ENCODE measurements at regions not wholly inside any gene's neighbourhood (a gene's known extent, or its start where the extent isn't known, plus 50 kb on each side); places are given as distances from the start of the nearest gene placed in this dataset.

DNA sequence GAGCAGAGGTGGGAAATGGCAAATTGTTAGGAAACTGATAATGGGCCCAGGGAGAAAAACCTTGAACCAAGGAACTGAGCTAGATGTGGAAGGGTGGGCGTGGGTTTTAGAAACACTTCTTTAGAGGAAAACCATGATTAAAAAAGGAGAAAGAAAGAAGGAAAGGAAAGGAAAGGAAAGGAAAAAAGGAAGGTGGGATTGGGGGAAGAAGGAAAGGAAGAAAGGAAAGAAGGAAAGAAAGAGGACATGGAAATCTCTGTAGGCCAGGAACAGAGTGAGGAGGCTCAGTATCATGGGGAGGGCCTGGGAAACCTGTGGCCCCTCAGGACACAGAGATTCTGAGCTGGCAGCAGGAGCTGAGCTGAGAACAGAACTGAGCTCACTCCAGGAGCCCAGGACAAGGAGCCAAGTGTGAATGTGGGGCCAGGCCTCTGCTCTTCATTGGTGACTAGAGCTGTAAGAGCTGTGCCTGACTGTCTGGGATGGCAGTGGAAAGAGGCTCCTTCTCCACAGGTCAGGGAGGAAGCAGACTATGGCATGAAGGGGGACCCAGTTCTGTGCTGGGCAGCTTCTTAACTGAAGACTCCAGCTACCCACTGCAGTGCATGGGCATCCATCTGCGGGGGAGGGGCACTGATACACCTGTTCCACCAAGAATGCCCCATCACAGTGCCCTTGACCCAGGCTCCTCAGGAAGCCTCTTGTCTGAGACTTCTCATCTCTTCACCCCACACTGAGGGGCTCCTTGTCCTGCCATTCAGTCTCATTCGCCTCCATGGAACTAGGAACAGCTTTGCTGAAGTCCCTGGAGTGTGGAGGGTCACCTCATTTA lies 116.1 kb upstream of the BACH2 start:
- intact Hi-C loops (cut with micrococcal nuclease): no loop called here
- peak overlapping the region; percentile 96 for H3K27ac Mint-ChIP-seq
- no peak overlapping the region for H3K4me3 Mint-ChIP-seq (ENCODE audit: low read depth)
- no peak for DNase-seq (ENCODE audit: low spot score)
- H3K36me3 Mint-ChIP-seq (ENCODE audit: low read depth): peaks cover 17% of the 10 kb centered on the region
- no peaks in the 10 kb centered on the region for H3K27me3 Mint-ChIP-seq (ENCODE audit: low read depth)
- H3K9me3 Mint-ChIP-seq: no peaks in the 10 kb centered on the region
- H3K4me1 Mint-ChIP-seq (ENCODE audit: low read depth): peaks cover 78% of the 10 kb centered on the region

DNA sequence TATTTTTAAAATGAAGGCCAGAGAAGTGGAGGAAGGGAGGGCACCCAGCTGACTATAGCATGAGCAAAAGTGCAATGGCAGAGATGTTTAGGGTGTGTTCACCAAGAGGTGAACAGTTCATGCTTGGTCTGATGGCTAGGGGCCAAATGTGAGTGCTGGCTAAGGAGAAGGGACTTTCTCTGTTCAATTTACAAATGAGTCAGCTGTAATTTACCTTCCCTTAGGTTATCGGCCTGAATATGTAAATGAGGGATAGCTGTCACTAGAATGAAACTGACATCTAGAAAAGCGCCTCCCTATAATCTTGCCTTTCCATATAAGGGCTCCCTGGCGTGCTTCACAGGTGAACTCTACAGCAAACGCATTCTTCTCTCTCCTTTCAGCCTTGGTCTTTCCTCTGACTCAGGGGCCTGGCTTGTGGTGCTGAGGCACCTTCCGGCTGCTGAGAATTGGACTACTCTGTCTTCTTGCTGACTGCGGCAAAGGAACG lies 114.7 kb upstream of the BACH2 start:
- Mint-ChIP-seq H3K27ac (peak overlapping the region; percentile 81), H3K4me1 (ENCODE audit: low read depth) (peaks cover 81% of the 10 kb centered on the region), H3K27me3 (ENCODE audit: low read depth) (no peaks in the 10 kb centered on the region), H3K36me3 (ENCODE audit: low read depth) (peaks cover 15% of the 10 kb centered on the region), H3K4me3 (ENCODE audit: low read depth) (no peak overlapping the region), H3K9me3 (no peaks in the 10 kb centered on the region)
- DNase-seq (ENCODE audit: low spot score): peak; percentile 62
- intact Hi-C loops (cut with micrococcal nuclease): loop anchor here (1.0 kb wide), 6 partner anchors 13 to 127 kb away; no protein-coding TSS in a partner anchor

DNA sequence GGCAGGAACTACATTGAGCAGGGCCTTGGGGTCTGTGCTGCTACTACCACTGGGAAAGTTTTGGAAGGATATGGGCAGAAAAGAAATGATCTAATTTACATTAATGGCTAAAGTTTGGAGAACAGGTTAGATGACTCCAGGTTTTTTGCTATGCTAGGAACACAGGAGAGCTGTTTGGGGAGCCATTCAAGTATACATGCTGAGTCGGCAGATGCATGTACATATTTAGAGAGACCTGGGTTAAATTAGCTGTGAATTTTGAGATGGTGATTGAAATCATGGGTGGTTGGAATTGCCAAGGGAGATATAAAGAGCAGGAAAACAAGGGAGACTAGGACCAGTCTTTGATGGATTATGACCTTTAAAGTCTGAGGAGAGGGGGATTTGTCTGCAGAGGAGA lies 113.1 kb upstream of the BACH2 start:
- no peaks in the 10 kb centered on the region for H3K27me3 Mint-ChIP-seq (ENCODE audit: low read depth)
- peaks cover 80% of the 10 kb centered on the region for H3K4me1 Mint-ChIP-seq (ENCODE audit: low read depth)
- H3K36me3 Mint-ChIP-seq (ENCODE audit: low read depth): peaks cover 12% of the 10 kb centered on the region
- H3K9me3 Mint-ChIP-seq: no peaks in the 10 kb centered on the region
- DNase-seq (ENCODE audit: low spot score): no peak
- intact Hi-C loops (cut with micrococcal nuclease): no loop called here
- no peak overlapping the region for H3K4me3 Mint-ChIP-seq (ENCODE audit: low read depth)
- H3K27ac Mint-ChIP-seq: peak overlapping the region; percentile 41

DNA sequence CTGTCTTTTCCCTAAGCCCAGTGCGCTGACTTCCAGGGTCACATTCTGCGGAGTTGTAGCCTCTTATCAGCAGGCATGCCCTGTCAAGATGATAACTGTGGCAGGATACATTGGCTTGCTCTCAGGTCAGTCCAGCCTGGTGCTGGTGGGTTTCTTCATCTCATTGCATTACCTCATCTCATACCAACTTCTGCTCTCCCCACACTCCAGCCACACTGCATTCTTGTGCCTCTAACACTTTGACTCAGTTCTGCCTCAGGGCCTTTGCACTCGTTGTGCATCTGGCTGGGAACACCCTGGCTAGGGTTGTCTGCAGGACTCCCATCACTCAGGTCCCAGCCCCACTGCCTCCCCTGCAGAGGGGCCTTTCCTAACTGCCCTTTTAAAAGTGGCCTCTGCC lies 110.3 kb upstream of the BACH2 start:
- intact Hi-C loops (cut with micrococcal nuclease): no loop called here
- DNase-seq (ENCODE audit: low spot score): no peak
- Mint-ChIP-seq H3K4me1 (ENCODE audit: low read depth) (peaks cover 74% of the 10 kb centered on the region), H3K27me3 (ENCODE audit: low read depth) (no peaks in the 10 kb centered on the region), H3K4me3 (ENCODE audit: low read depth) (no peak overlapping the region), H3K36me3 (ENCODE audit: low read depth) (peaks cover 18% of the 10 kb centered on the region), H3K9me3 (no peaks in the 10 kb centered on the region), H3K27ac (peak overlapping the region; percentile 83)

DNA sequence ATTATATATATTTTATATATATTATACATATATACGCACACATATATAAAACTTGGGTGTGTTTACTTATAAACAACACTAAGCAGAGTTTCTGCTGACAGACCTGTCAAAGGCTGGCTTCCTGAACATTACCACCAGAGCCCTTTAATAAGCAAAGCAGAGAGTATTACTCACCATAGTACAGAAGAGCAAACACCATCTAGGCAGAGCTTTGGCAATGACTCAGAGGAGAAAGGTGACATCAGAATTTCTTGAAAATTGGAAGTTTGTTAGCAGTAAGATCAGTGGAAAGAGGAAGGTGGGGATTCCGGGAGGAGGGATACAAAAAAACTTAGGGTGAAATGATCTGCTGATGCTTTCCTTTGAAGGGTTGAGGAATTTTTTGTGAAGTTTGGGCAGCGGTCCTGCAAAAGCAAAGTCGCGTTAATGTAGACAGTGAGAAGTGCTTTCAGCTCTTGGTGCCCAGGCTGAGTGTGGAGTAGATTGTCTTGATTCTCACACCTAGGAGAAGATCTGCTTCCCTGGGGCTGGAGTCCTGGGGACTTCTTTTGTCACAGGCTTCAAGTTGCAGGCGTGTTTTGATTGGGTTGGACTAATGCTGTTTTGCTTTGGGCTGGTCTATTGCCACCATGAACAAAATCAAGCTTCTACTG lies 109.6 kb upstream of the BACH2 start:
- no peak overlapping the region for H3K4me3 Mint-ChIP-seq (ENCODE audit: low read depth)
- H3K27me3 Mint-ChIP-seq (ENCODE audit: low read depth): no peaks in the 10 kb centered on the region
- H3K36me3 Mint-ChIP-seq (ENCODE audit: low read depth): peaks cover 19% of the 10 kb centered on the region
- intact Hi-C loops (cut with micrococcal nuclease): no loop called here
- no peak for DNase-seq (ENCODE audit: low spot score)
- H3K4me1 Mint-ChIP-seq (ENCODE audit: low read depth): peaks cover 72% of the 10 kb centered on the region
- H3K9me3 Mint-ChIP-seq: no peaks in the 10 kb centered on the region
- peak overlapping the region; percentile 83 for H3K27ac Mint-ChIP-seq

DNA sequence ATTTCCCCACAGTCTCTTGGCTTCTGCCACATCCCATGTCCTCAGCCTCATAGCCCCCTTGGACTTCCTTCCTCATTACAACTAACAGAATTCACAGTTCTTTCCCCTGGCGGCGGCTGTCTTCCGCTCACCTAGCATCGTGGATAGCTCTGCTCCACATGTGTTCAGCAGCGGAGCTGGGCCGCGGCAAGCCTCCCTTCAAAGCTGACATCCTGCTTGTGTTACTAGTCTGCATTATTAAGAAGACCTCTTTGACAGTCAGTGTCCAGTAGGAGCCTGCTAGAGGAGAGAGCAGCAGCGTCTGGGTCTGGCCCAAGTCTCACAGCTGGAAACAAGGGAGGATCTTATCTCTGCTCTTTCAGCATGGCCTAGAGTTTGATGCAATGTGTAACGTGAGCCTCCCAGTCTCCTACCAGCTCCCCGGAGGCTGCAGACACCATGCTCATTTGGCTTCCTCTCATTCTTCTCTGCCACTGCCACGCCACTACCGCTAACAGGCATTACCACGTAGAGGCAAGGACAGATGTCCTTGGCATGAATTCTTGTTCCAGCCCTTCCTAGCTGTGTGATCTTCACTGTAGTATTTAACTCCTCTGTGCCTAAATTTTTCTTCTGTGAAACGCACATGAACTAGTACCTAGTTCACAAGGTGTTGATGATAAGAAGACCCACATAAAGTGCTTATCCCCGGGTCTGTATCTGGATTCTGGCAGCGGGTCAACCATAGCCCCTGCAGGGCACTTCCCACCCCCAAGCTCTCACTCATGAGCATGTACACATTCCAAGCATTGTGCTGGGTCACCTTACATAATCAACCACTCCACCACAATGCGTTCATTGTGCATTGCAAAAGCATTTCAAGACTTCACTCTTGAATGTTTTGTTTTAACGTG lies 107.1 kb upstream of the BACH2 start:
- intact Hi-C loops (cut with micrococcal nuclease): no loop called here
- peaks cover 7% of the 10 kb centered on the region for H3K36me3 Mint-ChIP-seq (ENCODE audit: low read depth)
- H3K9me3 Mint-ChIP-seq: no peaks in the 10 kb centered on the region
- no peaks in the 10 kb centered on the region for H3K27me3 Mint-ChIP-seq (ENCODE audit: low read depth)
- H3K27ac Mint-ChIP-seq: peak overlapping the region; percentile 87
- DNase-seq (ENCODE audit: low spot score): no peak
- H3K4me1 Mint-ChIP-seq (ENCODE audit: low read depth): peaks cover 77% of the 10 kb centered on the region
- H3K4me3 Mint-ChIP-seq (ENCODE audit: low read depth): peak overlapping the region; percentile 49

DNA sequence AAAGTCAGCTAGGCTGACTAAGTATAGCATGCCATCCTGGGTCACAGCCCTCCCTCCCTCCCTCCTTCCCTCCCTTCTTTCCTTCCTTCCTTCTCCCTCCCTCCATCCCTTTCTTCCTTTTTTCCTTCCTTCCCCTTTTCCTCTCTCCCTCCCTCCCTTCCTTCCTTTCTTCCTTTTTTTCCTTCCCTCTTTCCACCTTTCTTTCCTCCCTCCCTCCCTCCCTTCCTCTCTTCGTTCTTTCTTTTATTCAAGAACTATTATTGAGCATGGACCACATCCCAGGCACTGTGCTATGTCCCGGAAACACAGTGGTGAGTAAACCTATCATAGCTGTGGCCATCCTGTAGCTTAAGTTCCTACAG lies 106.2 kb upstream of the BACH2 start:
- Mint-ChIP-seq H3K4me1 (ENCODE audit: low read depth) (peaks cover 85% of the 10 kb centered on the region), H3K36me3 (ENCODE audit: low read depth) (peaks cover 7% of the 10 kb centered on the region), H3K4me3 (ENCODE audit: low read depth) (peak overlapping the region; percentile 60), H3K9me3 (no peaks in the 10 kb centered on the region), H3K27me3 (ENCODE audit: low read depth) (no peaks in the 10 kb centered on the region), H3K27ac (peak overlapping the region; percentile 88)
- intact Hi-C loops (cut with micrococcal nuclease): loop anchor here (1.0 kb wide), 3 partner anchors 22 to 70 kb away; no protein-coding TSS in a partner anchor
- DNase-seq (ENCODE audit: low spot score): no peak

DNA sequence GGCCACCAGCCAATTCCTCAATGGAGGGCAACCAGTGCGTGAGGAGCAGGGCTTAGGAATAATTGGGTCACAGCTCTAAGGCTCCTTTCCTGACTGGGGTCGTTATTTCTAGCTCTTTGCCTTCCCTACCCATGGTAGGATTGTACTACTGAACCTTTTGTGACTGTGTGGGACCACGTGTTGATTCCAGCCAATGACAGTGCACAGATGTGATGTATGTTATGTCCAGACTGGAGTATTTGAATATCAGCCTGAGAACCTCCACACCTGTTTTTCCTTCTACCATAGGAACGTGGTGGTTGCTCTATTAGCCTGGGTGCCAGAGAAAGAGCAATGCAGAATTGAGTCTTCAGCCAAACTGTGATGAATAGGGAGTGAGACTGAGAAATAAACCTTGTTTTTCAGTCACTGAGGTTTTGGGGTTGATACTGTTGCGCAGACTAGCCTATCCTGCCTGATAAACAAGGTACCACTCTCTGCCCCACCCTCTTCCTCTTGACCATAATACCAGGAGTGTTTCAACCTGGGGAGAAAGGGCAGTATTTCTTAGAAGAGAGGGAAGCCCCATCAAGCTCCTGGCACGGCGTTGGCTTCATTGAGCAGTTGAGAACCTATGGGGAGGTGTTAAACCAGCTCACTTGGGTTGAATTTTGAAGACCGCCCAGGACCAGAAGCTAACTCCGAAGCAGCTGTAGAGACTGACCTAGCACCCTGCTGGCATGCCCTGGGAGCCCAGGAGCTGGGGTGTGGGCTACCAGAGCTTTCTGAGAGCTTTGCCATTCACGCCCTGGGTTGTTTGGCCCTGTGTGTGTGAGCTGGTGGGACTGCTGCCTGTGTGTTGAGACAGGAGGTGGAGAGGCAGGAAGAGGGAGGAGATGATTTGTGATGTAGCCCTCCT lies 105.5 kb upstream of the BACH2 start:
- Mint-ChIP-seq H3K4me3 (ENCODE audit: low read depth) (peak overlapping the region; percentile 15), H3K27ac (peak overlapping the region; percentile 88), H3K36me3 (ENCODE audit: low read depth) (peaks cover 7% of the 10 kb centered on the region), H3K9me3 (no peaks in the 10 kb centered on the region), H3K4me1 (ENCODE audit: low read depth) (peaks cover 85% of the 10 kb centered on the region), H3K27me3 (ENCODE audit: low read depth) (no peaks in the 10 kb centered on the region)
- intact Hi-C loops (cut with micrococcal nuclease): loop anchor here (1.0 kb wide), 3 partner anchors 23 to 71 kb away; no protein-coding TSS in a partner anchor
- DNase-seq (ENCODE audit: low spot score): peak; percentile 41

DNA sequence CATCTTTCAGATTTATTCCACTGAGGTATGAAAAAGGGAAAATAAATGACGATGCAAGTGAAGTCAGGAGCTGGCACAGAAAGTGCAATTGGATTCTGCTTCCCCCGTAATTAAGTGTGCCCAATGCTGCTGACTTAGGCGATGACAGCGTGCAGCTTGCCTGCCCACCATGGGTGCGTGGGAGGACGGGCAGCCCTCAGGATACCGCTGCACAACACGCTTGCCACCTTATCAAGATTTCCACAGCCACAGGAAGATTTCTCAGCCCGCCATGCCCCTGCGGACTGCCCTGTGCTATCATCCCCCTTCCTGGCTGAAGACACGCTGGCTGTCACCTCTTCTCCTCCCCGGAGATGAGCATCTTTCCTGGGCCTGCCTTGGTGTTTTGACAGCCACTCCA lies 103.3 kb upstream of the BACH2 start:
- Mint-ChIP-seq H3K4me3 (ENCODE audit: low read depth) (peak overlapping the region; percentile 60), H3K36me3 (ENCODE audit: low read depth) (peaks cover 7% of the 10 kb centered on the region), H3K4me1 (ENCODE audit: low read depth) (peaks cover 88% of the 10 kb centered on the region), H3K27ac (peak overlapping the region; percentile 96), H3K9me3 (no peaks in the 10 kb centered on the region), H3K27me3 (ENCODE audit: low read depth) (no peaks in the 10 kb centered on the region)
- intact Hi-C loops (cut with micrococcal nuclease): loop anchor here (2.0 to 5.0 kb wide), 3 partner anchors 67 to 448 kb away; no protein-coding TSS in a partner anchor
- no peak for DNase-seq (ENCODE audit: low spot score)

DNA sequence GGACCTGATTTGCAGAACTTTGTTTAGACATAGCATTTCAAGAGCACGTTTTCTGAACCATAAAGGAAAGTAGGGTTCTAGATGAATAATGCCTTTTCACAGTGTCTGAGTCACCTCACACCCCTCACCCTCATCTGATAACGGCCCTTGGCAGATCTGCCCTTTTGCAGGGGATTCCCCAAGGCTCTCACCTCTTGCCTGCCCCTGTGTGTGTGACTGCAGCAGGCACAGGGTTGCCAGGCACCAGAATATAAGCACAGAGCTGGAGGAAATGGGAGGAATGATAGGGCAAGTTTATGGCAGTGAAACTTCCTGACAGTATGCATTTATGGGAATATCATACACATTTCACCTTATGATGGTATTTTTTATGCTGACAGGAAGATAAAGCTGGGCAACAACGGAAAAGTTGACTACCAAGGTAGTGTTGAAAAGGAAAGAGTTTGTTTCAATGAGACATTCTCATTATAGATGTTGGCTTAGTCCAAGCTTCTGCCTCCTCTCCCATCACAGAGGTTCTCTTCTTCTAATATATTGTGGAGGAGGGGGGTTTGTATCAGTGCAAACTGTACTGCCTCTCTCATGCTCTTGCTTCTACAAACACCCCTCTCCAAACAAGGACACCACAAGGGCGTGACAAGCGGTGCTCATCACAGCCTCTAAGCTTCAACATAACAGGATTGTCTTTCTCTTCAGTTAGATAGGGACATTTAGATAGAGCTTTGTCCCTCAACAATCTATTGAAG lies 101.5 kb upstream of the BACH2 start:
- Mint-ChIP-seq H3K4me1 (ENCODE audit: low read depth) (peaks cover 89% of the 10 kb centered on the region), H3K36me3 (ENCODE audit: low read depth) (peaks cover 2% of the 10 kb centered on the region), H3K9me3 (no peaks in the 10 kb centered on the region), H3K4me3 (ENCODE audit: low read depth) (peak overlapping the region; percentile 60), H3K27me3 (ENCODE audit: low read depth) (no peaks in the 10 kb centered on the region), H3K27ac (peak overlapping the region; percentile 96)
- DNase-seq (ENCODE audit: low spot score): peak; percentile 82
- intact Hi-C loops (cut with micrococcal nuclease): loop anchor here (1.0 to 5.0 kb wide), 13 partner anchors 10 to 446 kb away; no protein-coding TSS in a partner anchor

DNA sequence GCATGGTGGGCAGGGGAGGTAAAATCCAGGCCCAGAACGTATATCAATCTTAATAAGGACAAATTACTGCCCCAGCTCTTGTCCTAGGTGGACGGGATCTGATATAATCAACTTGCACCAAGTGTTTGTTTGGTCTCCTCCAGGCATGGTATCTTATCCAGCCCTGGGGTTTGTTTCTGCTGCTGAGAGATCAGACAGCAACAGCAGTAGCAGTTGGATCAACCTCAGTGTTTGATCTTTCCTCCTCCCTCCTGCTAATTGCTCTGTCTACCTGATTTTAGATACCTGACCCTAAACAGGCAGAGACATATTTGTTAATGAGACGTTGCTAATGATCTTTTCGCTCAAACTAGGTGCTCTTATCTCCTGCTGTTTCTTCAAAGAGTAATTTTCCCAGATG lies 100.4 kb upstream of the BACH2 start:
- Mint-ChIP-seq H3K4me1 (ENCODE audit: low read depth) (peaks cover 84% of the 10 kb centered on the region), H3K27me3 (ENCODE audit: low read depth) (no peaks in the 10 kb centered on the region)

More for the DNA sequence above, 100.4 kb upstream of the BACH2 start:
- H3K9me3 Mint-ChIP-seq: no peaks in the 10 kb centered on the region
- intact Hi-C loops (cut with micrococcal nuclease): loop anchor here (1.0 to 5.0 kb wide), 2 partner anchors 9 to 445 kb away; no protein-coding TSS in a partner anchor
- DNase-seq (ENCODE audit: low spot score): no peak
- peaks cover 2% of the 10 kb centered on the region for H3K36me3 Mint-ChIP-seq (ENCODE audit: low read depth)
- H3K4me3 Mint-ChIP-seq (ENCODE audit: low read depth): no peak overlapping the region
- peak overlapping the region; percentile 96 for H3K27ac Mint-ChIP-seq

Measured in activated T-helper 2 cell treated with anti-CD3 and anti-CD28 coated beads, Interferon-gamma antibody, Interleukin-2, Interleukin-4, amounts not matched to agents 10 μg/mL and 5 μg/mL and 100 μg/mL, durations not matched to agents 14 hours and 24 hours and 36 hours (primary cell).